Hepatocyte (in vitro differentiated cells): ENCODE measurements at regions not wholly inside any gene's neighbourhood (a gene's known extent, or its start where the extent isn't known, plus 50 kb on each side); places are given as distances from the start of the nearest gene placed in this dataset.

Experiments
- CTCF ChIP-seq: fragments of 200-600 bp; sonication (generic); IDR thresholded peaks from 2 replicates; pipeline ENCODE4 v1.5.1; 2016; ENCODE audit warnings: antibody characterized with exemption, mild to moderate bottlenecking; ENCODE audit not compliant: poor library complexity
- EZH2phosphoT487 ChIP-seq: fragments of 200-600 bp; sonication (generic); IDR thresholded peaks from one replicate; pipeline ENCODE4 v1.6.1; 2018; ENCODE audit warnings: antibody characterized with exemption, mild to moderate bottlenecking, low read depth, moderate library complexity; ENCODE audit not compliant: unreplicated experiment, severe bottlenecking

DNA sequence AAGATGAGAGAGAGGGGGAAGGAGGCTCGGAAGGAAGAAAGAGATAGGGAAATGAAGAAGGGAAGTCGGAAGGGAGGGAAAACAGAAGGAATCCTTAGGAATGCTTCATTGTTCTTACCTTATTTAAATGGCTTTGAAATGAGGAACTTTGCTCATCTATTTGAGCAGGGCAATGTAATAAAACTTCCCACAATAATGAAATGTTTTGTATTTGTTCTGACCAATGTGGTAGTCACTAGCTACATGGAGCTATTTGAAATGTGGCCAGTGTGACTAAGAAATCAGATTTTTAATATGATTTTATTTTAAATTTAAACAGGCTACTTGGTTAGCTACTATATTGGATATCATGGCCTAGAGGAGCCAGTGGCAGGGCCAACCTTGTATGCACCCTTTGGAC, 510.6 kb downstream of the HTR7 start:
- TF ChIP-seq CTCF, result no peak
- TF ChIP-seq EZH2phosphoT487, result no peak
